ENCODE measurements at regions not wholly inside any gene's neighbourhood (a gene's known extent, or its start where the extent isn't known, plus 50 kb on each side); places are given as distances from the start of the nearest gene placed in this dataset.

DNA sequence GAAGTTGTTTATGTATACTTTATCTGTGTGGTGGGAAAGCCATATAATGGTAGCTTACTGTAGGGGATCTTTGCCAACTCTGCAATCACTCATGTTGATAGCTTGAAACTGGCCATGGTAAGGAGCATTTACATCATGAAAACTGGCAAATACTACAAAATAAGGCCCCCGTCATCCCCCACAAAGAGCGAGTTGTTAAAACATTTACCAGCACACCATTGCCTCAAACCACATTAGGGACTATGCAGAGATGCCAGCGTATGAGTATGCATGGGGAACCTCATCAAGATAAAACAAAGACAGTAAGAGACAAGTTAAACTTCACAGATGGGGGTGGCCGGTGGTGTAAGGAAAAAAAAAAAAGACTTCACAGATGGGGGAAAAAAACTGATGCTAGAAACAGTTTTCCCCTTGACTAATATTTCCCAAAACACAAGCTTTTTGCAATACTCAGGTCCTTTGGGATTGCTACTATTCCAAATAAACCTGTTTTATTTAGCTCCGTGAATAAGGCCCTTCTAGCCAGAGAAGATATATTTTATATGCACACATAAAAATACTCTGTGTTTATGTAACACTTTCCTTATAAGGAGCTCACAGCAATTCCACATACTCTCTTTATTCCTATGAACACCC, 70.6 kb upstream of the SERP2 start:
- Histone ChIP-seq H2BK12ac (ENCODE audit: insufficient read length, low read depth, low read length) (no peak overlapping the region), H3K9ac (ENCODE audit: extremely low read depth, insufficient read length, low read length) (no peak overlapping the region), H3K9me3 (ENCODE audit: control insufficient read depth, low read depth, low read length) (no peaks in the 10 kb centered on the region), H4K8ac (replicated peaks; ENCODE audit: insufficient read length, low read depth, low read length) (no peak overlapping the region), H3K27me3 (ENCODE audit: insufficient read depth, low read length) (peaks cover 8% of the 10 kb centered on the region), H2BK20ac (ENCODE audit: low read depth, low read length, poor library complexity, severe bottlenecking) (no peak overlapping the region), H2AFZ (ENCODE audit: low read length) (no peak overlapping the region), H4K20me1 (ENCODE audit: control insufficient read depth, insufficient read depth, insufficient read length) (no peaks in the 10 kb centered on the region), H3K4me2 (ENCODE audit: insufficient read depth, insufficient read length, low read length) (no peak overlapping the region), H3K4me1 (ENCODE audit: insufficient read depth, low read length) (peaks cover 6% of the 10 kb centered on the region; the same call in 1 of the 2 replicates), H2BK5ac (ENCODE audit: insufficient read length, low read length) (no peak overlapping the region), H2BK120ac (ENCODE audit: low read depth, low read length, poor library complexity, severe bottlenecking) (no peak overlapping the region), H2BK15ac (ENCODE audit: low read depth, low read length) (no peak overlapping the region), H3K79me1 (ENCODE audit: insufficient read depth, low read depth, low read length, poor library complexity, severe bottlenecking) (no peaks in the 10 kb centered on the region), H4K91ac (ENCODE audit: insufficient read length, low read depth, low read length) (no peak overlapping the region), H3K79me2 (ENCODE audit: insufficient read depth, low read length) (no peaks in the 10 kb centered on the region), H3K23ac (ENCODE audit: insufficient read length, low read depth, low read length) (no peak overlapping the region), H3K18ac (ENCODE audit: insufficient read length, low read depth, low read length) (no peak overlapping the region), H3K4ac (ENCODE audit: low read depth, low read length) (no peak overlapping the region), H2AK5ac (ENCODE audit: insufficient read length, low read length) (no peak overlapping the region), H3T11ph (ENCODE audit: low read length) (no peak overlapping the region), H3K23me2 (ENCODE audit: insufficient read length, low read depth, low read length, poor library complexity, severe bottlenecking) (peaks cover 8% of the 10 kb centered on the region), H3K27ac (ENCODE audit: insufficient read length, low read depth, low read length) (no peak overlapping the region), H3K14ac (ENCODE audit: insufficient read depth, low read length) (no peak overlapping the region), H4K5ac (ENCODE audit: insufficient read length, low read depth, low read length) (no peak overlapping the region), H3K56ac (ENCODE audit: insufficient read length, low read depth, low read length) (no peak overlapping the region)
- Mint-ChIP-seq H3K4me1 (peaks cover 36 to 42% of the 10 kb centered on the region in 2 experiments), H3K36me3 (ENCODE audit: insufficient read depth in 1 of 3, low read depth in 3 of 3) (no peaks in the 10 kb centered on the region), H3K9me3 (no peaks in the 10 kb centered on the region; a peak in 1 of 5 replicates), H3K27me3 (ENCODE audit: low read depth) (peaks cover 73% of the 10 kb centered on the region), H3K27ac (no peak overlapping the region), H3K4me3 (no peak overlapping the region)
- DNase-seq: no peak
- no CpG with 5 or more reads among the region's 5 CpGs for WGBS (ENCODE audit: extremely low coverage, insufficient read length, low lambda C conversion rate)
- TF ChIP-seq, protein P1, sequence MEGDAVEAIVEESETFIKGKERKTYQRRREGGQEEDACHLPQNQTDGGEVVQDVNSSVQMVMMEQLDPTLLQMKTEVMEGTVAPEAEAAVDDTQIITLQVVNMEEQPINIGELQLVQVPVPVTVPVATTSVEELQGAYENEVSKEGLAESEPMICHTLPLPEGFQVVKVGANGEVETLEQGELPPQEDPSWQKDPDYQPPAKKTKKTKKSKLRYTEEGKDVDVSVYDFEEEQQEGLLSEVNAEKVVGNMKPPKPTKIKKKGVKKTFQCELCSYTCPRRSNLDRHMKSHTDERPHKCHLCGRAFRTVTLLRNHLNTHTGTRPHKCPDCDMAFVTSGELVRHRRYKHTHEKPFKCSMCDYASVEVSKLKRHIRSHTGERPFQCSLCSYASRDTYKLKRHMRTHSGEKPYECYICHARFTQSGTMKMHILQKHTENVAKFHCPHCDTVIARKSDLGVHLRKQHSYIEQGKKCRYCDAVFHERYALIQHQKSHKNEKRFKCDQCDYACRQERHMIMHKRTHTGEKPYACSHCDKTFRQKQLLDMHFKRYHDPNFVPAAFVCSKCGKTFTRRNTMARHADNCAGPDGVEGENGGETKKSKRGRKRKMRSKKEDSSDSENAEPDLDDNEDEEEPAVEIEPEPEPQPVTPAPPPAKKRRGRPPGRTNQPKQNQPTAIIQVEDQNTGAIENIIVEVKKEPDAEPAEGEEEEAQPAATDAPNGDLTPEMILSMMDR (conservative IDR thresholded peaks at IDR 0.05): no peak

All from H9 (cell line).